ENCODE measurements at regions not wholly inside any gene's neighbourhood (a gene's known extent, or its start where the extent isn't known, plus 50 kb on each side); places are given as distances from the start of the nearest gene placed in this dataset.

DNA sequence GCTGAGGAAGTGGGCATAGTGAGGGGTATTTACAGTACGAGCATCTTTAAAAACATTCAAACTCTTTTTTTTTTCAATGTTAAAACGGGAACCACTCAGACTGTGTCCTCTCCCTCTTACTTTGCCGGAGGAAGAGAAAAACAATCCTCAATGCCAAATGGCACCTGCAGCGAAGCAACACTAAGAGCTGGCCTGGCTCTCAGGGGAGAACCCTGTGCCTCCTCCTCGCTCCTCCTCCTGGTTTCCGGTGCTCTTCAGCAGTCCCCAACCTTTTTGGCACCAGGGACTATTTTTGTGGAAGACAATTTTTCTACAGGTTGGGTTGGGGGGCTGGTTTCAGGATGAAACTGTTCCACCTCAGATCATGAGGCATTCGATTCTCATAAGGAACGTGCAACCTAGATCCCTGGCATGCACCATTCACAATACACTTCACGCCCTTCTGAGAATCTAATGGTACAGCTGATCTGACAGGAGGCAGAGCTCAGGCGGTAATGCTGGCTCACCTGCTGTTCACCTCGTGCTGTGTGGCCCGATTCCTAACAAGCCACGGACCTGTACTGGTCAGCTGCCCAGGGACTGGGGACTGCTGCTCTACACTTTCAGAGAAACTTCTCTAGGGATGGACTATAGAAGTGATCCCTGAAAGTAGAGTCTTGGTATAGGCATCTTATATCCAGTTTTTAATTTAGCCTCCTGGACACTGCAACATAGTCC lies 404.1 kb downstream of the RAPGEF2 start:
- H3K4me3 Mint-ChIP-seq, result no peak overlapping the region
- no peaks in the 10 kb centered on the region for H3K27me3 ChIP-seq (replicated peaks in 1 of 4; ENCODE audit: control extremely low read depth in 1 of 4, control insufficient read depth in 3 of 4, insufficient read depth in 4 of 4, low read length in 3 of 4)
- no peak overlapping the region for H3K4me3 ChIP-seq (ENCODE audit: control extremely low read depth in 1 of 5, extremely low read depth in 1 of 5, insufficient read depth in 1 of 5, low read depth in 2 of 5, low read length in 4 of 5)
- no peak overlapping the region for H3K4me2 ChIP-seq (replicated peaks; ENCODE audit: low read depth, low read length, poor library complexity, severe bottlenecking)
- no peaks in the 10 kb centered on the region for H3K9me3 ChIP-seq (ENCODE audit: control extremely low read depth in 1 of 3, control insufficient read depth in 2 of 3, insufficient read depth in 1 of 3, low read length in 2 of 3)
- H2AFZ ChIP-seq (ENCODE audit: insufficient read depth, low read depth, low read length, poor library complexity, severe bottlenecking), result no peak overlapping the region
- TF ChIP-seq, protein P1, sequence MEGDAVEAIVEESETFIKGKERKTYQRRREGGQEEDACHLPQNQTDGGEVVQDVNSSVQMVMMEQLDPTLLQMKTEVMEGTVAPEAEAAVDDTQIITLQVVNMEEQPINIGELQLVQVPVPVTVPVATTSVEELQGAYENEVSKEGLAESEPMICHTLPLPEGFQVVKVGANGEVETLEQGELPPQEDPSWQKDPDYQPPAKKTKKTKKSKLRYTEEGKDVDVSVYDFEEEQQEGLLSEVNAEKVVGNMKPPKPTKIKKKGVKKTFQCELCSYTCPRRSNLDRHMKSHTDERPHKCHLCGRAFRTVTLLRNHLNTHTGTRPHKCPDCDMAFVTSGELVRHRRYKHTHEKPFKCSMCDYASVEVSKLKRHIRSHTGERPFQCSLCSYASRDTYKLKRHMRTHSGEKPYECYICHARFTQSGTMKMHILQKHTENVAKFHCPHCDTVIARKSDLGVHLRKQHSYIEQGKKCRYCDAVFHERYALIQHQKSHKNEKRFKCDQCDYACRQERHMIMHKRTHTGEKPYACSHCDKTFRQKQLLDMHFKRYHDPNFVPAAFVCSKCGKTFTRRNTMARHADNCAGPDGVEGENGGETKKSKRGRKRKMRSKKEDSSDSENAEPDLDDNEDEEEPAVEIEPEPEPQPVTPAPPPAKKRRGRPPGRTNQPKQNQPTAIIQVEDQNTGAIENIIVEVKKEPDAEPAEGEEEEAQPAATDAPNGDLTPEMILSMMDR (IDR thresholded peaks at IDR 0.05), result no peak
- no peak for TF ChIP-seq EZH2 (IDR thresholded peaks at IDR 0.05; ENCODE audit: borderline replicate concordance, insufficient read depth, low read depth, low read length, poor library complexity, severe bottlenecking)
- H3K27ac ChIP-seq (ENCODE audit: low read length in 2 of 2), result no peak overlapping the region
- H4K20me1 ChIP-seq (ENCODE audit: control insufficient read depth, insufficient read depth, low read length, poor library complexity, severe bottlenecking), result no peaks in the 10 kb centered on the region
- ChIA-PET CTCF (no interaction called here), POLR2A (no interaction called here)
- intact Hi-C loops (cut with micrococcal nuclease), result no loop called here
- no peak overlapping the region for H3K27ac Mint-ChIP-seq
- H3K79me2 ChIP-seq (ENCODE audit: control insufficient read depth, insufficient read depth, low read length), result no peaks in the 10 kb centered on the region
- no peak overlapping the region for H3K9ac ChIP-seq (ENCODE audit: low read length)
- no peaks in the 10 kb centered on the region for H3K9me3 Mint-ChIP-seq (ENCODE audit: insufficient read depth)
- H3K4me1 ChIP-seq (ENCODE audit: control insufficient read depth in 2 of 2, insufficient read depth in 2 of 2, low read length in 2 of 2), result no peaks in the 10 kb centered on the region
- DNase-seq, result no peak
- 78% methylated on average over 10 of the region's 13 CpGs for WGBS (ENCODE audit: insufficient coverage)
- ATAC-seq (ENCODE audit: low read depth), result no peak
- peaks cover 7% of the 10 kb centered on the region for H3K27me3 Mint-ChIP-seq
- H3K4me1 Mint-ChIP-seq, result no peaks in the 10 kb centered on the region
- H3K36me3 ChIP-seq (replicated peaks in 1 of 2; ENCODE audit: control extremely low read depth in 1 of 2, control insufficient read depth in 1 of 2, extremely low read depth in 1 of 2, insufficient read depth in 2 of 2, low read length in 1 of 2), result no peaks in the 10 kb centered on the region

DNA sequence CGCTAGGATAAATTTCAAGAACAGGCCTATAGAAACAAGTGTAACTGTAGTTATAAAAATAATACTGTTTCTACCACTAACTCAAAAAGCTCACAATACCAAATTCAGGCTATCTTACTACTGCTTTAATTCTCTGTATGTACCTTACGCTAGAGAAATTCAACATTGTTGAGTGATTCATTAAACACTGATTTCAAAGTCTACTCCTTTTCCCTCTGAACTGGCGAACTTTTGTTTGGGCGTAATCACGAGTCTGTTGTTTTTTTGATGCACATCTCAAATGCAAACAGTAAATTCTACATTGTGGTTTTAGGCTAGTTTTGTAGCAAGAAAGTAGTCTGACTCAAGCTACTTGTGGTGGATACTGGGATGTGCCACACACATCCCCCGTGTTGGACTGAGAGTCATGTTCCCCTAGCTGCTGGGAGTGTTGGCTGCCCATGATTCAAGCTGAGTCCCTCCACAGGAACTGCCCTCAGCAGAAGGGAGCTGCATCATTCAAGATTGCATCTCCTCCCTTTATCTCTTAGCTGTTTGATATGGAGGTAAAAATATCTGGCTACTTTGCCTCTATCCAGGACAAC lies 406.1 kb downstream of the RAPGEF2 start:
- Histone ChIP-seq H3K9me3 (ENCODE audit: control extremely low read depth in 1 of 3, control insufficient read depth in 2 of 3, insufficient read depth in 1 of 3, low read length in 2 of 3) (peaks cover 0 to 1% (median 0%) of the 10 kb centered on the region in 3 donors), H4K20me1 (ENCODE audit: control insufficient read depth, insufficient read depth, low read length, poor library complexity, severe bottlenecking) (no peaks in the 10 kb centered on the region), H3K27ac (ENCODE audit: low read length in 2 of 2) (no peak overlapping the region), H2AFZ (ENCODE audit: insufficient read depth, low read depth, low read length, poor library complexity, severe bottlenecking) (no peak overlapping the region), H3K4me3 (ENCODE audit: control extremely low read depth in 1 of 5, extremely low read depth in 1 of 5, insufficient read depth in 1 of 5, low read depth in 2 of 5, low read length in 4 of 5) (no peak overlapping the region), H3K4me1 (ENCODE audit: control insufficient read depth in 2 of 2, insufficient read depth in 2 of 2, low read length in 2 of 2) (no peaks in the 10 kb centered on the region), H3K9ac (ENCODE audit: low read length) (no peak overlapping the region), H3K79me2 (ENCODE audit: control insufficient read depth, insufficient read depth, low read length) (no peaks in the 10 kb centered on the region), H3K27me3 (replicated peaks in 1 of 4; ENCODE audit: control extremely low read depth in 1 of 4, control insufficient read depth in 3 of 4, insufficient read depth in 4 of 4, low read length in 3 of 4) (no peaks in the 10 kb centered on the region), H3K36me3 (replicated peaks in 1 of 2; ENCODE audit: control extremely low read depth in 1 of 2, control insufficient read depth in 1 of 2, extremely low read depth in 1 of 2, insufficient read depth in 2 of 2, low read length in 1 of 2) (no peaks in the 10 kb centered on the region), H3K4me2 (replicated peaks; ENCODE audit: low read depth, low read length, poor library complexity, severe bottlenecking) (no peak overlapping the region)
- TF ChIP-seq, protein P1 (IDR thresholded peaks at IDR 0.05), result no peak
- TF ChIP-seq EZH2 (IDR thresholded peaks at IDR 0.05; ENCODE audit: borderline replicate concordance, insufficient read depth, low read depth, low read length, poor library complexity, severe bottlenecking), result no peak
- H3K4me3 Mint-ChIP-seq, result no peak overlapping the region
- ChIA-PET POLR2A (no interaction called here), CTCF (no interaction called here)
- H3K9me3 Mint-ChIP-seq (ENCODE audit: insufficient read depth), result no peaks in the 10 kb centered on the region
- DNase-seq (no peak), ATAC-seq (ENCODE audit: low read depth) (no peak)
- intact Hi-C loops (cut with micrococcal nuclease), result no loop called here
- H3K4me1 Mint-ChIP-seq, result no peaks in the 10 kb centered on the region
- peaks cover 4% of the 10 kb centered on the region for H3K27me3 Mint-ChIP-seq
- no peak overlapping the region for H3K27ac Mint-ChIP-seq
- 96% methylated on average over 4 of the region's 6 CpGs for WGBS (ENCODE audit: insufficient coverage)

All from B cell (primary cell).